GM13976 (cell line): ENCODE measurements at regions not wholly inside any gene's neighbourhood (a gene's known extent, or its start where the extent isn't known, plus 50 kb on each side); places are given as distances from the start of the nearest gene placed in this dataset.

Experiments
- DNase-seq: peaks from one replicate; pipeline ENCODE4 v3.0.0; 2012; ENCODE audit warnings: low spot score
- in situ Hi-C: fragments of 300-500 bp; cut with MboI; formaldehyde crosslinking; loops from one replicate; pipeline ENCODE4 v1.12.0; 2022; ENCODE audit warnings: low sequenced_read_pairs, mixed read lengths, inconsistent platforms; ENCODE audit not compliant: unreplicated experiment
- TF ChIP-seq, protein P1 (sequence below): IDR thresholded peaks from 2 replicates; pipeline ENCODE4 v1.5.1; 2012; ENCODE audit warnings: borderline replicate concordance, mild to moderate bottlenecking; ENCODE audit not compliant: insufficient read depth; ENCODE audit errors: extremely low read depth, missing control alignments, control extremely low read depth

DNA sequence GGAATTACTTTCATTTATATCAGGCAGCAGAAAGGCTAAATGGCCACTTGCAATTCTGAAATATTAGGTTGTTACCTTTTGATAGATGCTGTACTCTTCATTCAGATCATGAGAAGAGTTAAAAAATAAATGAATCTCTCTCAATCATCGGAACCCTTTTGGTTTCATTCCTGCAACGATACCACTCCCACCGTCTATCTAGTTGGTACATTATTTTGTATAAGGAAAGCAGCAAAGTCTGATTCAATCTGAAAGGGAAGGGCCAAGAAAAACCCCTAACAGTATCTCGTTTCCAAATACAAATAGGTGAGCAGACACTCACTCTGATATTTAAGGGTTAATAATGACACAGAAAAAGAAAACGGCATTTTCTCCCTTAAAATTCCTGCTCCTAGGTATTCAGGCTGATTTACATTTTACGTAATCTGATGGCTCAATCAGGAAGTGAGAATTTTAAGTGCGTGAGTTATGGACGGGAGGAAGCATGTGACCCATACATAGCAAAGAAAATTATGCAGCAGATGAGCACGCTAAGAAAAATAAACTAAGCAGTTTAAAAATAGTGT, 209.4 kb upstream of the KLF14 start:
- DNase-seq: no peak
- TF ChIP-seq, protein P1, sequence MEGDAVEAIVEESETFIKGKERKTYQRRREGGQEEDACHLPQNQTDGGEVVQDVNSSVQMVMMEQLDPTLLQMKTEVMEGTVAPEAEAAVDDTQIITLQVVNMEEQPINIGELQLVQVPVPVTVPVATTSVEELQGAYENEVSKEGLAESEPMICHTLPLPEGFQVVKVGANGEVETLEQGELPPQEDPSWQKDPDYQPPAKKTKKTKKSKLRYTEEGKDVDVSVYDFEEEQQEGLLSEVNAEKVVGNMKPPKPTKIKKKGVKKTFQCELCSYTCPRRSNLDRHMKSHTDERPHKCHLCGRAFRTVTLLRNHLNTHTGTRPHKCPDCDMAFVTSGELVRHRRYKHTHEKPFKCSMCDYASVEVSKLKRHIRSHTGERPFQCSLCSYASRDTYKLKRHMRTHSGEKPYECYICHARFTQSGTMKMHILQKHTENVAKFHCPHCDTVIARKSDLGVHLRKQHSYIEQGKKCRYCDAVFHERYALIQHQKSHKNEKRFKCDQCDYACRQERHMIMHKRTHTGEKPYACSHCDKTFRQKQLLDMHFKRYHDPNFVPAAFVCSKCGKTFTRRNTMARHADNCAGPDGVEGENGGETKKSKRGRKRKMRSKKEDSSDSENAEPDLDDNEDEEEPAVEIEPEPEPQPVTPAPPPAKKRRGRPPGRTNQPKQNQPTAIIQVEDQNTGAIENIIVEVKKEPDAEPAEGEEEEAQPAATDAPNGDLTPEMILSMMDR: no peak
- in situ Hi-C loops: no loop called here

DNA sequence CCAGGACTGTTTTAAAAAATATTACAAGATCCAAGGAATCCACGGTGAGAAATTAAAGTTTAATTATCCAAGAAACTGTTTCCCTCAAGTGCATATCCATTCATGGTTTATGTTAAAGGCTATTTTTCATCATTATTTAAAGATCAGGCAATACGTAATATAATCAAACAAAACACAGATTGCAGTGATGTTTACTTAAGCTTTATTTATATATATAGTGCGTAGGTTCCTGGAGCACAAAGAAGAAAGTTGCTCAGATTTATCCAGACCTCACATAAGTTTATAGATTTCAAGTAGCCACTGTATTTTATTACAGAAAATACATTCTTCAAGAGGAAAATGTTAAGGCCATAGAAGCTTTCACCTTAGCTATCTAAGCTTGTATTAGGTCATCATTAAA, 210.0 kb upstream of the KLF14 start:
- TF ChIP-seq, protein P1: no peak
- no peak for DNase-seq
- in situ Hi-C loops: no loop called here

DNA sequence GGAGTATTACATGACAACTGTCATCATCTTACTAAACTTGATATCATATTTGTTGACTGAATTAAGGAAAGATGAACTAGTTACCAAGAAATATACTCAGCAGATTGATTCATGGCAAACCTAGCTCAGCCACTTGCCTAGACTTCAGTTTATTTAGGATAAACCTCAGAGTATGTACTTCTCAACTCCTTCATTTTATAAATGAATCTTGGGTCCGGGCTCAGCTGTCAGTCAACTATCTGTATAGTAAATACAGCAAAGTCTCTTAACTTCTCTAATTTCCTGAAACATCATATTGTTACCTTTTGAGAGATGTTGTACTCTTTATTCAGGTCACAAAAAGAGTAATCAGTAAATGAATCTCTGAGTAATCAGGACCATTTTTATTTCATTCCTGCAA, 211.0 kb upstream of the KLF14 start:
- TF ChIP-seq, protein P1: no peak
- no peak for DNase-seq
- in situ Hi-C loops: no loop called here

DNA sequence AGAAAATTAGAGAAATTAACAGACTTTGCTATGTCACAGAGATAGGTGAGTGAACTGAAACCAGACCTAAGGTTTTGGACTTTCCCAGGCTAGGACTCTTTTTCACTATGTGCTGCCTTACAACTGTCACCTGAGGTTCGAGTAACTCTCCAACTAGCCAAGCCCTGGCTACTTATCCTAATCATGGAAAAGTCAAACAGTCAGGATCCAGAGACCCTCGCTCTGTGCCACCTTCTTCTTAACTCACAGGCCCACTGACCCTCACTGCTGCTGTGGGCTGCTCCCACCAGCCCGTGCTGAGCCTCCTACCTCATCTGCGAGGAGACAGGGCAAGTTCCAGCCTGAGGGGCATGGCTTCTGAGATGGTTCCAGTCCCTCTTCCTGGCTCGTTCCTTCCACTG, 211.4 kb upstream of the KLF14 start:
- TF ChIP-seq, protein P1: no peak
- no peak for DNase-seq
- in situ Hi-C loops: no loop called here

DNA sequence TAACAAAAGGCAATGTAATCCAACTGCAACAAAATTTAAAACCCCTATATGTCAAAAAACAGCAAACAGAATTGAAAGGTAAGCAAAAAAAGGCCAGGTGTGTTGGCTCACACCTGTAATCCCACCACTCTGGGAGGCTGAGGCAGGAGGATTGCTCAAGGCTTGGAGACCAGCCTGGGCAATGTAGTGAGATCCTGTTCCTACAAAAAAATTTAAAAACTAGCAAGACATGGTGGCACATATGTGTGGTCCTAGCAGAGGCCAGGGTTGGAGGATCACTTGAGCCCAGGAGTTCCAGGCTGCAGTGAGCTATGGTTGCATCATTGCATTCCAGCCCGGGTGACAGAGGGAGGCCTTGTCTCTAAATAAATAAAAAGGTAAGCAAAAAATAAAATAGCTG, 212.1 kb upstream of the KLF14 start:
- TF ChIP-seq, protein P1: no peak
- no peak for DNase-seq
- in situ Hi-C loops: no loop called here

DNA sequence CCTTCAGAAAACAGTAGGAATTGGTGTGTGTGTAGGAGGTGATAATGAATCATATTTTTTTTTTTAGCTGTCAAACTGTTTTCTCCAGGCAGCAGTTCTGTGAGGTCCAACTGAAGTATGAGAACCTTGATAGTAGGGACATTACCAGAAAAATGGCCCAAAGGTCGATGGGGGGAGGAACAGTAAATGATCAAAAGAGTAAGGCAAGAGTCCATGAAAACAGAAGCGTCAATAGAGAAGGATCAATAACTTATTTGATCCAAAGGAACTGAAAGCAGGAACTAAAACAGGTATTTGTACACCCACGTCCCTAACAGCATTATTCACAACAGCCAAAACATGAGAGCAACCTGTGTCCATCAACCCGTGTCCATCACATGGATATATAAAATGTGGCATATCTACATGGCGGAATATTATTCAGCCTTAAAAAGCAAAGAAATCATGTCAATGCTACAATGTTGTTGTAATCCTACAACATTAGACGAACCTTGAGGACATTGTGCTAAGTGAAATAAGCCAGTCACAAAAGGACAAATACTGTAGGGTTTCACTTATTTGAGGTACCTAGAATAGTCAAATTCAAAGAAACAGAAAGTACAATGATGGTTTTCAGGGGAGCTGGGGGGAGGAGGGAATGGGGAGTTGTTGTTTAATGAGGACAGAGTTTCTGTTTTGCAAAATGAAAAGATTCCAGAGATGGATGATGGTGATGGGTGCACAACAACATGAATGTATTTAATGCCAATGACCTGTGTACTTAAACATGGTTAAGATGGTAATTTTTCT, 214.0 kb upstream of the KLF14 start:
- TF ChIP-seq, protein P1: no peak
- DNase-seq: no peak
- in situ Hi-C loops: no loop called here
